ENCODE measurements at regions not wholly inside any gene's neighbourhood (a gene's known extent, or its start where the extent isn't known, plus 50 kb on each side); places are given as distances from the start of the nearest gene placed in this dataset.

- no peak for DNase-seq (ENCODE audit: low read depth)
- no peak for TF ChIP-seq CTCF (IDR thresholded peaks at IDR 0.05; ENCODE audit: insufficient read depth, low read depth, low read length, missing control alignments)
- H3K4me3 ChIP-seq (ENCODE audit: low read length): no peak overlapping the region
Observed at GRCh38 chr22:44379817-44380755, 67.3 kb upstream of the SHISAL1 start.

GRCh38 chr22:44378380-44378779, 65.6 kb upstream of the SHISAL1 start:
- no peak for TF ChIP-seq CTCF (IDR thresholded peaks at IDR 0.05; ENCODE audit: insufficient read depth, low read depth, low read length, missing control alignments)
- DNase-seq (ENCODE audit: low read depth): no peak
- H3K4me3 ChIP-seq (ENCODE audit: low read length): no peak overlapping the region

GRCh38 chr22:44375451-44375850, 62.7 kb upstream of the SHISAL1 start:
- no peak for TF ChIP-seq CTCF (IDR thresholded peaks at IDR 0.05; ENCODE audit: insufficient read depth, low read depth, low read length, missing control alignments)
- no peak for DNase-seq (ENCODE audit: low read depth)
- no peak overlapping the region for H3K4me3 ChIP-seq (ENCODE audit: low read length)

GRCh38 chr22:44373234-44373633, 60.5 kb upstream of the SHISAL1 start:
- TF ChIP-seq CTCF (IDR thresholded peaks at IDR 0.05; ENCODE audit: insufficient read depth, low read depth, low read length, missing control alignments): no peak
- no peak overlapping the region for H3K4me3 ChIP-seq (ENCODE audit: low read length)
- no peak for DNase-seq (ENCODE audit: low read depth)

- DNase-seq (ENCODE audit: low read depth): no peak
- TF ChIP-seq CTCF (IDR thresholded peaks at IDR 0.05; ENCODE audit: insufficient read depth, low read depth, low read length, missing control alignments): no peak
Observed at GRCh38 chr22:44372611-44373010, 59.9 kb upstream of the SHISAL1 start.

GRCh38 chr22:44371741-44372525, 59.2 kb upstream of the SHISAL1 start:
- no peak for TF ChIP-seq CTCF (IDR thresholded peaks at IDR 0.05; ENCODE audit: insufficient read depth, low read depth, low read length, missing control alignments)
- DNase-seq (ENCODE audit: low read depth): no peak
- no peak overlapping the region for H3K4me3 ChIP-seq (ENCODE audit: low read length)

More at GRCh38 chr22:44372611-44373010, 59.9 kb upstream of the SHISAL1 start:
- H3K4me3 ChIP-seq (ENCODE audit: low read length): no peak overlapping the region
